HCT116 (cell line): ENCODE measurements at regions not wholly inside any gene's neighbourhood (a gene's known extent, or its start where the extent isn't known, plus 50 kb on each side); places are given as distances from the start of the nearest gene placed in this dataset.

Experiments used
- ATAC-seq: fragments of 200-7000 bp; cut with Tn5 transposase; 2 replicates; pipeline ENCODE4 v1.9.1; 2020; ENCODE audit warnings: mild to moderate bottlenecking, moderate library complexity
- BruUV-seq: library from RNA; stranded (reverse); fragments of 400-500 nt; replicated peaks from 2 replicates; lab custom pipeline; 2021; lab: Mats Ljungman, UMichigan
- CTCF ChIA-PET: fragments of 300-600 bp; sonication (Branson Sonifier 250); formaldehyde crosslinking; loops from one replicate; lab custom pipeline; 2021; ENCODE audit warnings: antibody characterized with exemption; lab: Charles Lee
- POLR2A ChIA-PET: fragments of 300-600, 350-600 bp; sonication (Branson Sonifier 250); formaldehyde crosslinking; loops from one replicate; lab custom pipeline; 2021; ENCODE audit warnings: antibody characterized with exemption; lab: Charles Lee
- RAD21 ChIA-PET, 2 experiments: fragments of 300-600 bp; sonication (Branson Sonifier 250); formaldehyde crosslinking; loops; one replicate each; lab custom pipeline; 2023; ENCODE audit warnings: low total read pairs in 2 of 2; ENCODE audit not compliant: uncharacterized antibody in 2 of 2, unreplicated experiment in 2 of 2, low non-redundant PET in 1 of 2; lab: Charles Lee
- DNase-seq: peaks from one replicate; pipeline ENCODE4 v3.0.0-alpha.2; 2010; ENCODE audit warnings: low read depth, low spot score
- H2AFZ ChIP-seq: fragments of 200-600 bp; shearing (Covaris generic), sonication (generic); 2 replicates; pipeline ENCODE4 v1.6.1; 2017; ENCODE audit warnings: low read depth, mixed run types, mixed read lengths, antibody characterized with exemption, low read length; ENCODE audit not compliant: poor library complexity, severe bottlenecking
- H3K27ac ChIP-seq: 2 replicates; pipeline ENCODE4 v1.5.1; 2012; ENCODE audit warnings: low read depth, low read length
- H3K27me3 ChIP-seq: fragments of 200-600 bp; sonication (generic); 2 replicates; pipeline ENCODE4 v1.6.1; 2016; ENCODE audit warnings: mixed run types, low read length, mixed read lengths; ENCODE audit not compliant: insufficient read depth
- H3K36me3 ChIP-seq, 2 experiments: fragments of 200-500 bp in 1 of 2; fragments of 200-600 bp in 1 of 2; sonication (Bioruptor generic) in 1 of 2; sonication (generic) in 1 of 2; 2 replicates each; pipeline versions ENCODE4 v1.5.1 to v1.6.1; 2014 to 2016; ENCODE audit warnings: low read length in 2 of 2, inconsistent platforms in 1 of 2, mixed read lengths in 1 of 2, mixed run types in 1 of 2; ENCODE audit not compliant: insufficient read depth in 2 of 2, control insufficient read depth in 1 of 2
- H3K4me1 ChIP-seq, 2 experiments: fragments of 200-600 bp in 1 of 2; sonication (generic) in 1 of 2; 2 replicates each; pipeline versions ENCODE4 v1.5.1 to v1.6.1; 2012 to 2017; ENCODE audit warnings: low read length in 2 of 2, inconsistent platforms in 1 of 2, mild to moderate bottlenecking in 1 of 2, mixed read lengths in 1 of 2, mixed run types in 1 of 2, moderate library complexity in 1 of 2; ENCODE audit not compliant: insufficient read depth in 2 of 2, control insufficient read depth in 1 of 2
- H3K4me2 ChIP-seq: fragments of 200-600 bp; sonication (generic); 2 replicates; pipeline ENCODE4 v1.6.1; 2017; ENCODE audit warnings: mixed run types, low read length, mixed read lengths
- H3K4me3 ChIP-seq, 2 experiments: fragments of 200-600 bp in 1 of 2; sonication (generic) in 1 of 2; replicated peaks in 1 of 2; 2 replicates each; pipeline ENCODE4 v1.5.1; 2011 to 2016; ENCODE audit warnings: low read length in 2 of 2, control low read depth in 1 of 2, low read depth in 1 of 2, mild to moderate bottlenecking in 1 of 2, mixed read lengths in 1 of 2, mixed run types in 1 of 2
- H3K79me2 ChIP-seq: fragments of 200-600 bp; sonication (generic); 2 replicates; pipeline ENCODE4 v1.6.1; 2017; ENCODE audit warnings: mild to moderate bottlenecking, mixed run types, low read length, moderate library complexity, mixed read lengths; ENCODE audit not compliant: insufficient read depth
- H3K9ac ChIP-seq: fragments of 200-600 bp; sonication (generic); 2 replicates; pipeline ENCODE4 v1.6.1; 2016; ENCODE audit warnings: low read length, mixed read lengths
- H3K9me2 ChIP-seq: fragments of 200-600 bp; sonication (generic), shearing (Covaris generic); 2 replicates; pipeline ENCODE4 v1.6.1; 2017; ENCODE audit warnings: mixed run types, mild to moderate bottlenecking, moderate library complexity; ENCODE audit not compliant: insufficient read depth
- H3K9me3 ChIP-seq, 2 experiments: fragments of 200-500 bp in 1 of 2; fragments of 200-600 bp in 1 of 2; sonication (Bioruptor generic) in 1 of 2; sonication (generic) in 1 of 2; 2 replicates each; pipeline ENCODE4 v1.6.1; 2014 to 2017; ENCODE audit warnings: low read length in 2 of 2, mixed read lengths in 2 of 2, inconsistent platforms in 1 of 2, low read depth in 1 of 2, mild to moderate bottlenecking in 1 of 2, mixed run types in 1 of 2, moderate library complexity in 1 of 2; ENCODE audit not compliant: control insufficient read depth in 1 of 2, insufficient read depth in 1 of 2
- H4K20me1 ChIP-seq: fragments of 200-600 bp; sonication (generic), shearing (Covaris generic); 2 replicates; pipeline ENCODE4 v1.6.1; 2017; ENCODE audit warnings: mixed run types, mild to moderate bottlenecking, moderate library complexity; ENCODE audit not compliant: insufficient read depth
- ELF1 ChIP-seq: IDR thresholded peaks from 2 replicates; pipeline ENCODE4 v1.6.1; 2012; ENCODE audit warnings: low read depth, borderline replicate concordance
- EZH2 ChIP-seq: fragments of 200-600 bp; sonication (generic); IDR thresholded peaks from 2 replicates; pipeline ENCODE4 v1.6.1; 2017; ENCODE audit warnings: antibody characterized with exemption, mixed run types
- FOSL1 ChIP-seq: IDR thresholded peaks from 2 replicates; pipeline ENCODE4 v1.6.1; 2012; ENCODE audit warnings: low read depth
- JUND ChIP-seq: IDR thresholded peaks from 2 replicates; pipeline ENCODE4 v1.6.1; 2012
- POLR2AphosphoS5 ChIP-seq: IDR thresholded peaks from 2 replicates; pipeline ENCODE4 v1.6.1; 2011; ENCODE audit warnings: mild to moderate bottlenecking, low read depth, low read length, moderate library complexity
- RAD21 ChIP-seq: IDR thresholded peaks from 2 replicates; pipeline ENCODE4 v1.6.1; 2012; ENCODE audit warnings: low read depth, mild to moderate bottlenecking
- SIN3A ChIP-seq: IDR thresholded peaks from 2 replicates; pipeline ENCODE4 v1.6.1; 2012; ENCODE audit warnings: low read depth
- SRF ChIP-seq: IDR thresholded peaks from 2 replicates; pipeline ENCODE4 v1.6.1; 2012; ENCODE audit warnings: low read depth
- TCF7L2 ChIP-seq: IDR thresholded peaks from 2 replicates; pipeline ENCODE4 v1.7.0; 2011; ENCODE audit warnings: borderline replicate concordance, inconsistent platforms; ENCODE audit not compliant: insufficient read depth, insufficient read length; ENCODE audit errors: extremely low read depth
- YY1 ChIP-seq: IDR thresholded peaks from 2 replicates; pipeline ENCODE4 v1.6.1; 2011; ENCODE audit warnings: low read length, low read depth, moderate library complexity, mild to moderate bottlenecking; ENCODE audit not compliant: insufficient replicate concordance; ENCODE audit errors: extremely low read depth
- ZFX ChIP-seq: fragments of 450-650 bp; IDR thresholded peaks from 2 replicates; pipeline ENCODE4 v1.6.1; 2017
- ZNF274 ChIP-seq: fragments of 200-500 bp; sonication (Bioruptor generic); IDR thresholded peaks from 2 replicates; pipeline ENCODE4 v1.6.1; 2014; ENCODE audit warnings: mild to moderate bottlenecking, low read depth, low read length, inconsistent platforms
- intact Hi-C: fragments of 100-400 bp; cut with micrococcal nuclease; formaldehyde crosslinking; loops from 2 replicates; pipeline ENCODE4 v1.10.0; 2022
- TF ChIP-seq, protein P1 (sequence below): IDR thresholded peaks from 2 replicates; pipeline ENCODE4 v1.6.1; 2012; ENCODE audit warnings: low read depth
- TF ChIP-seq, protein P2 (sequence below): IDR thresholded peaks from 2 replicates; pipeline ENCODE4 v1.6.1; 2012
- TF ChIP-seq, protein P3 (sequence below), 3 experiments: fragments of 200-600 bp in 1 of 3; sonication (generic) in 1 of 3; IDR thresholded peaks in 2 of 3; conservative IDR thresholded peaks in 1 of 3; 2 replicates each; pipeline ENCODE4 v1.5.1; 2012 to 2017; ENCODE audit warnings: low read depth in 2 of 3, low read length in 2 of 3, antibody characterized with exemption in 1 of 3, borderline replicate concordance in 1 of 3, control low read depth in 1 of 3, mild to moderate bottlenecking in 1 of 3, mixed read lengths in 1 of 3, mixed run types in 1 of 3, moderate library complexity in 1 of 3; ENCODE audit not compliant: insufficient read depth in 1 of 3
- TF ChIP-seq, protein P4 (sequence below): IDR thresholded peaks from 2 replicates; pipeline ENCODE4 v1.6.1; 2012

DNA sequence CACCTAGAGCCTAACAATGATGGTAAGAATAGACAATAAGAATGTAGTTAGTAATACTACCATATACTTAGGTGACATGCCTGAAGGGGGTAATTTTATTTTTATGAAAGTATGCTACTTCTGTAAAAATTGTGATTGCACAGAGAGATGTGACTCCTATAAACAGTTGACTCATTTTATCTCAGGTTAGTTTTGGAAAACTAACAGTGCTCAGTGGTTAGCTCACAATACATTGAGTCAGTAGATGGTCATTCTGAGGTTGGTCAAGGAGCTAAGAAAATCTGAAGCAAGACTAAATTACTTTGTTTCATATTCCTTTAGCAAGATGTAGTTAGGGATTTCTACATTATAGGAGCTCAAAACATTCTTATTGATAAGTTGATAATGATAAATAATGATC, 271.0 kb downstream of the EDEM1 start:
- no peak for DNase-seq
- RAD21 ChIA-PET: no interaction called here
- POLR2A ChIA-PET: no interaction called here

More for the DNA sequence above, 271.0 kb downstream of the EDEM1 start:
- no peak for TF ChIP-seq ZNF274
- TF ChIP-seq ELF1: no peak
- no peak for TF ChIP-seq SIN3A
- no peak for TF ChIP-seq ZFX
- TF ChIP-seq JUND: no peak
- TF ChIP-seq SRF: no peak
- TF ChIP-seq FOSL1: no peak
- no peak for TF ChIP-seq POLR2AphosphoS5
- no peak for TF ChIP-seq EZH2
- TF ChIP-seq, protein P1, sequence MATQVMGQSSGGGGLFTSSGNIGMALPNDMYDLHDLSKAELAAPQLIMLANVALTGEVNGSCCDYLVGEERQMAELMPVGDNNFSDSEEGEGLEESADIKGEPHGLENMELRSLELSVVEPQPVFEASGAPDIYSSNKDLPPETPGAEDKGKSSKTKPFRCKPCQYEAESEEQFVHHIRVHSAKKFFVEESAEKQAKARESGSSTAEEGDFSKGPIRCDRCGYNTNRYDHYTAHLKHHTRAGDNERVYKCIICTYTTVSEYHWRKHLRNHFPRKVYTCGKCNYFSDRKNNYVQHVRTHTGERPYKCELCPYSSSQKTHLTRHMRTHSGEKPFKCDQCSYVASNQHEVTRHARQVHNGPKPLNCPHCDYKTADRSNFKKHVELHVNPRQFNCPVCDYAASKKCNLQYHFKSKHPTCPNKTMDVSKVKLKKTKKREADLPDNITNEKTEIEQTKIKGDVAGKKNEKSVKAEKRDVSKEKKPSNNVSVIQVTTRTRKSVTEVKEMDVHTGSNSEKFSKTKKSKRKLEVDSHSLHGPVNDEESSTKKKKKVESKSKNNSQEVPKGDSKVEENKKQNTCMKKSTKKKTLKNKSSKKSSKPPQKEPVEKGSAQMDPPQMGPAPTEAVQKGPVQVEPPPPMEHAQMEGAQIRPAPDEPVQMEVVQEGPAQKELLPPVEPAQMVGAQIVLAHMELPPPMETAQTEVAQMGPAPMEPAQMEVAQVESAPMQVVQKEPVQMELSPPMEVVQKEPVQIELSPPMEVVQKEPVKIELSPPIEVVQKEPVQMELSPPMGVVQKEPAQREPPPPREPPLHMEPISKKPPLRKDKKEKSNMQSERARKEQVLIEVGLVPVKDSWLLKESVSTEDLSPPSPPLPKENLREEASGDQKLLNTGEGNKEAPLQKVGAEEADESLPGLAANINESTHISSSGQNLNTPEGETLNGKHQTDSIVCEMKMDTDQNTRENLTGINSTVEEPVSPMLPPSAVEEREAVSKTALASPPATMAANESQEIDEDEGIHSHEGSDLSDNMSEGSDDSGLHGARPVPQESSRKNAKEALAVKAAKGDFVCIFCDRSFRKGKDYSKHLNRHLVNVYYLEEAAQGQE: no peak
- no peak for TF ChIP-seq TCF7L2
- no peak for TF ChIP-seq RAD21
- TF ChIP-seq, protein P2, sequence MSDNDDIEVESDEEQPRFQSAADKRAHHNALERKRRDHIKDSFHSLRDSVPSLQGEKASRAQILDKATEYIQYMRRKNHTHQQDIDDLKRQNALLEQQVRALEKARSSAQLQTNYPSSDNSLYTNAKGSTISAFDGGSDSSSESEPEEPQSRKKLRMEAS: no peak
- TF ChIP-seq, protein P3, sequence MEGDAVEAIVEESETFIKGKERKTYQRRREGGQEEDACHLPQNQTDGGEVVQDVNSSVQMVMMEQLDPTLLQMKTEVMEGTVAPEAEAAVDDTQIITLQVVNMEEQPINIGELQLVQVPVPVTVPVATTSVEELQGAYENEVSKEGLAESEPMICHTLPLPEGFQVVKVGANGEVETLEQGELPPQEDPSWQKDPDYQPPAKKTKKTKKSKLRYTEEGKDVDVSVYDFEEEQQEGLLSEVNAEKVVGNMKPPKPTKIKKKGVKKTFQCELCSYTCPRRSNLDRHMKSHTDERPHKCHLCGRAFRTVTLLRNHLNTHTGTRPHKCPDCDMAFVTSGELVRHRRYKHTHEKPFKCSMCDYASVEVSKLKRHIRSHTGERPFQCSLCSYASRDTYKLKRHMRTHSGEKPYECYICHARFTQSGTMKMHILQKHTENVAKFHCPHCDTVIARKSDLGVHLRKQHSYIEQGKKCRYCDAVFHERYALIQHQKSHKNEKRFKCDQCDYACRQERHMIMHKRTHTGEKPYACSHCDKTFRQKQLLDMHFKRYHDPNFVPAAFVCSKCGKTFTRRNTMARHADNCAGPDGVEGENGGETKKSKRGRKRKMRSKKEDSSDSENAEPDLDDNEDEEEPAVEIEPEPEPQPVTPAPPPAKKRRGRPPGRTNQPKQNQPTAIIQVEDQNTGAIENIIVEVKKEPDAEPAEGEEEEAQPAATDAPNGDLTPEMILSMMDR (IDR thresholded peaks at IDR 0.05 in 2 of 3, conservative IDR thresholded peaks at IDR 0.05 in 1 of 3; ENCODE audit: borderline replicate concordance in 1 of 3, insufficient read depth in 1 of 3, low read depth in 2 of 3, low read length in 2 of 3): no peak
- TF ChIP-seq, protein P4, sequence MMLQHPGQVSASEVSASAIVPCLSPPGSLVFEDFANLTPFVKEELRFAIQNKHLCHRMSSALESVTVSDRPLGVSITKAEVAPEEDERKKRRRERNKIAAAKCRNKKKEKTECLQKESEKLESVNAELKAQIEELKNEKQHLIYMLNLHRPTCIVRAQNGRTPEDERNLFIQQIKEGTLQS: no peak
- no peak for TF ChIP-seq YY1
- TF ChIP-seq, all 23 proteins: peak for 0
- no peaks in the 10 kb centered on the region for H4K20me1 ChIP-seq
- H3K9ac ChIP-seq: no peak overlapping the region
- no TSS peak for BruUV-seq
- no peak overlapping the region for H3K4me2 ChIP-seq
- peaks cover 4% of the 10 kb centered on the region; the same call in 1 of the 2 replicates for H3K27me3 ChIP-seq
- intact Hi-C loops: no loop called here
- no peak overlapping the region for H2AFZ ChIP-seq
- no peaks in the 10 kb centered on the region for H3K4me1 ChIP-seq
- CTCF ChIA-PET: no interaction called here
- H3K9me2 ChIP-seq: no peaks in the 10 kb centered on the region
- H3K4me3 ChIP-seq: no peak overlapping the region
- no peaks in the 10 kb centered on the region for H3K9me3 ChIP-seq
- no peaks in the 10 kb centered on the region for H3K79me2 ChIP-seq
- no peaks in the 10 kb centered on the region for H3K36me3 ChIP-seq
- no peak for ATAC-seq
- H3K27ac ChIP-seq: no peak overlapping the region
